CD14-positive monocyte (primary cell): ENCODE measurements at regions not wholly inside any gene's neighbourhood (a gene's known extent, or its start where the extent isn't known, plus 50 kb on each side); places are given as distances from the start of the nearest gene placed in this dataset.

Experiments
- DNase-seq, 3 donors: peaks; one replicate each; pipeline ENCODE4 v3.0.0-alpha.2; 2011 to 2022
- H2AFZ ChIP-seq: 2 replicates; pipeline ENCODE4 v1.6.0; 2012; ENCODE audit warnings: mild to moderate bottlenecking, low read depth, low read length, inconsistent platforms; ENCODE audit not compliant: insufficient read depth, poor library complexity, severe bottlenecking
- H3K27ac ChIP-seq, 2 donors: 1 replicate in 1 of 2; 2 replicates in 1 of 2; pipeline ENCODE4 v1.5.1; 2012 to 2013; ENCODE audit warnings: low read length in 2 of 2, control low read depth in 1 of 2, inconsistent platforms in 1 of 2, low read depth in 1 of 2, mild to moderate bottlenecking in 1 of 2
- H3K27me3 ChIP-seq, 2 donors: one replicate each; pipeline versions ENCODE4 v1.6.0 to v1.6.1; 2011 to 2013; ENCODE audit warnings: low read length in 2 of 2; ENCODE audit not compliant: control insufficient read depth in 2 of 2, insufficient read depth in 2 of 2
- H3K36me3 ChIP-seq, 2 donors: replicated peaks in 1 of 2; 1 replicate in 1 of 2; 2 replicates in 1 of 2; pipeline versions ENCODE4 v1.5.1 to v1.6.1; 2012 to 2013; ENCODE audit warnings: low read length in 2 of 2, control low read depth in 1 of 2, inconsistent platforms in 1 of 2, mild to moderate bottlenecking in 1 of 2; ENCODE audit not compliant: insufficient read depth in 2 of 2, control insufficient read depth in 1 of 2
- H3K4me1 ChIP-seq, 2 donors: 1 replicate in 1 of 2; 2 replicates in 1 of 2; pipeline versions ENCODE4 v1.5.1 to v1.6.1; 2012 to 2013; ENCODE audit warnings: low read length in 2 of 2, control low read depth in 1 of 2, inconsistent platforms in 1 of 2, mild to moderate bottlenecking in 1 of 2, moderate library complexity in 1 of 2; ENCODE audit not compliant: insufficient read depth in 2 of 2, control insufficient read depth in 1 of 2
- H3K4me2 ChIP-seq: replicated peaks from 2 replicates; pipeline ENCODE3; 2012; ENCODE audit warnings: low read length, moderate library complexity, mild to moderate bottlenecking; ENCODE audit not compliant: poor library complexity, severe bottlenecking; ENCODE audit errors: extremely low read depth
- H3K4me3 ChIP-seq, 3 experiments: fragments of 200-600 bp in 1 of 3; sonication (generic) in 1 of 3; replicated peaks in 1 of 3; 1 replicate in 2 of 3; 2 replicates in 1 of 3; pipeline ENCODE4 v1.5.1; 2011 to 2013; ENCODE audit warnings: low read length in 3 of 3, mild to moderate bottlenecking in 3 of 3, control low read depth in 2 of 3, low read depth in 2 of 3, inconsistent platforms in 1 of 3, moderate library complexity in 1 of 3
- H3K79me2 ChIP-seq: 2 replicates; pipeline ENCODE4 v1.6.0; 2012; ENCODE audit warnings: mild to moderate bottlenecking, control low read depth, inconsistent platforms, low read length, moderate library complexity; ENCODE audit not compliant: insufficient read depth
- H3K9ac ChIP-seq: 2 replicates; pipeline ENCODE4 v1.6.0; 2017; ENCODE audit warnings: low read length, mild to moderate bottlenecking; ENCODE audit not compliant: insufficient read depth, poor library complexity, severe bottlenecking
- H3K9me3 ChIP-seq, 2 donors: replicated peaks in 1 of 2; 1 replicate in 1 of 2; 2 replicates in 1 of 2; pipeline versions ENCODE4 v1.5.1 to v1.6.1; 2012 to 2013; ENCODE audit warnings: low read length in 2 of 2, control low read depth in 1 of 2; ENCODE audit not compliant: control insufficient read depth in 1 of 2, insufficient read depth in 1 of 2
- H4K20me1 ChIP-seq: 2 replicates; pipeline ENCODE4 v1.6.0; 2012; ENCODE audit warnings: mild to moderate bottlenecking, low read length, control low read depth, moderate library complexity; ENCODE audit not compliant: insufficient read depth
- H3K27ac Mint-ChIP-seq, 7 donors: one replicate each; pipeline ENCODE4 v1.8.0; 2020; ENCODE audit warnings: mild to moderate bottlenecking in 7 of 7, mixed read lengths in 7 of 7, moderate library complexity in 6 of 7, inconsistent platforms in 2 of 7
- H3K27me3 Mint-ChIP-seq, 3 donors: one replicate each; pipeline ENCODE4 v1.8.0; 2021 to 2022; ENCODE audit warnings: low read depth in 3 of 3, mild to moderate bottlenecking in 3 of 3, mixed read lengths in 3 of 3, moderate library complexity in 3 of 3, inconsistent platforms in 1 of 3
- H3K36me3 Mint-ChIP-seq, 2 donors: one replicate each; pipeline ENCODE4 v1.8.0; 2020; ENCODE audit warnings: mixed read lengths in 2 of 2, inconsistent platforms in 1 of 2, mild to moderate bottlenecking in 1 of 2
- H3K4me1 Mint-ChIP-seq: one replicate; pipeline ENCODE4 v1.8.0; 2020; ENCODE audit warnings: mild to moderate bottlenecking, mixed read lengths
- H3K4me3 Mint-ChIP-seq, 2 donors: one replicate each; pipeline ENCODE4 v1.8.0; 2020; ENCODE audit warnings: mild to moderate bottlenecking in 2 of 2, mixed read lengths in 2 of 2, moderate library complexity in 1 of 2
- H3K9me3 Mint-ChIP-seq, 7 donors: one replicate each; pipeline ENCODE4 v1.8.0; 2020 to 2022; ENCODE audit warnings: mixed read lengths in 7 of 7, mild to moderate bottlenecking in 6 of 7, moderate library complexity in 6 of 7, inconsistent platforms in 2 of 7
- WGBS: methylation state at CpG from one replicate; pipeline ENCODE4 v1.1.5; 2013; ENCODE audit warnings: missing lambda C conversion rate; ENCODE audit not compliant: insufficient coverage; 5-methylcytosine and 5-hydroxymethylcytosine counted together
- intact Hi-C, 2 donors: fragments of 100-400 bp; cut with micrococcal nuclease; formaldehyde crosslinking; loops; one replicate each; pipeline versions ENCODE4 v1.15.0 to v1.15.1; 2023
- TF ChIP-seq, protein P1 (sequence below): fragments of 200-600 bp; IDR thresholded peaks from one replicate; pipeline ENCODE4 v1.8.0; 2022; ENCODE audit warnings: antibody characterized with exemption, mild to moderate bottlenecking

DNA sequence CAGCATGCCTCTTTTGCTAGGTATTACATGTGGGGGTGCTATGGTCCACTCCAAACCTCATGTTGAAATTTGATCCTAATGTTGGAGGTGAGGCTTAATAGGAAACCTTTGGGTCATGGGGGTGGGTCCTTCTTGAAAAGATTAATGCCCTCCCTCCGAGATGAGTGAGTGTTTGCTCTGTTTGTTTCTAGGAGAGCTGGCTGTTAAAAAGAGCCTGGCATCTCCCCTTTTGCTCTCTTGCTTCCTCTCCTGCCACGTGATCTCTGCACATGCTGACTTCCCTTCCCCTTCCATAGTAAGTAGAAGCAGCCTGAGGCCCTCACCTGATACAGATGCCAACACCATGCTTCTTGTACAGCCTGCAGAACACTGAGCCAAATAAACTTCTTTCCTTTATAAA, 104.5 kb downstream of the FAT3 start:
- Mint-ChIP-seq H3K36me3 (no peaks in the 10 kb centered on the region), H3K4me1 (no peaks in the 10 kb centered on the region)
- 40% methylated on average over 1 of the region's 2 CpGs for WGBS

DNA sequence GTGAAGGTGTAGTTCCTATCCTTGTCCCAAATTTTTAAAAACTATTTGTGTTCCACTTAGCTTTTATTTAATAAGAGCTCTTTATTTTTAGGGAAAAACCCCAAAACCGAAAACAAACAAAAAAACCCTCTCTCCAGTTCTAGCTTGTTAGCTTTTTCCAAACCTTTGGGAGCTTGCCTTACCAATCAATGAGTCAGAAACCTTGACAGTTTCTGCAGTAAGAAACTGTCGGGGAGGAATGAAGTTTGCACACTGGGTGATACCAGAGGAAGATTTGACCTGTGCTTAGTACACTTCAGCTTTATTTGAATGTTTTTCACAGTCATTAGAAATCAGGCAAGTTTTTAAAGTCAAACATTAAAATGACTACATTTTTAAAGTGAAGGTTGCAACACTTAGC, 105.0 kb downstream of the FAT3 start:
- no peaks in the 10 kb centered on the region for H3K27me3 Mint-ChIP-seq
- no peak overlapping the region for H3K27ac Mint-ChIP-seq
- H3K9ac ChIP-seq = no peak overlapping the region
- H3K79me2 ChIP-seq = no peaks in the 10 kb centered on the region
- no peak for DNase-seq
- H3K9me3 ChIP-seq = no peaks in the 10 kb centered on the region
- no peak overlapping the region for H2AFZ ChIP-seq
- intact Hi-C loops = no loop called here
- H3K36me3 ChIP-seq = no peaks in the 10 kb centered on the region
- H3K4me1 Mint-ChIP-seq = no peaks in the 10 kb centered on the region
- H3K9me3 Mint-ChIP-seq = peaks cover 0 to 6% (median 1%) of the 10 kb centered on the region in 7 donors
- H3K36me3 Mint-ChIP-seq = no peaks in the 10 kb centered on the region
- H3K4me2 ChIP-seq = no peak overlapping the region
- H4K20me1 ChIP-seq = no peaks in the 10 kb centered on the region
- TF ChIP-seq, protein P1, sequence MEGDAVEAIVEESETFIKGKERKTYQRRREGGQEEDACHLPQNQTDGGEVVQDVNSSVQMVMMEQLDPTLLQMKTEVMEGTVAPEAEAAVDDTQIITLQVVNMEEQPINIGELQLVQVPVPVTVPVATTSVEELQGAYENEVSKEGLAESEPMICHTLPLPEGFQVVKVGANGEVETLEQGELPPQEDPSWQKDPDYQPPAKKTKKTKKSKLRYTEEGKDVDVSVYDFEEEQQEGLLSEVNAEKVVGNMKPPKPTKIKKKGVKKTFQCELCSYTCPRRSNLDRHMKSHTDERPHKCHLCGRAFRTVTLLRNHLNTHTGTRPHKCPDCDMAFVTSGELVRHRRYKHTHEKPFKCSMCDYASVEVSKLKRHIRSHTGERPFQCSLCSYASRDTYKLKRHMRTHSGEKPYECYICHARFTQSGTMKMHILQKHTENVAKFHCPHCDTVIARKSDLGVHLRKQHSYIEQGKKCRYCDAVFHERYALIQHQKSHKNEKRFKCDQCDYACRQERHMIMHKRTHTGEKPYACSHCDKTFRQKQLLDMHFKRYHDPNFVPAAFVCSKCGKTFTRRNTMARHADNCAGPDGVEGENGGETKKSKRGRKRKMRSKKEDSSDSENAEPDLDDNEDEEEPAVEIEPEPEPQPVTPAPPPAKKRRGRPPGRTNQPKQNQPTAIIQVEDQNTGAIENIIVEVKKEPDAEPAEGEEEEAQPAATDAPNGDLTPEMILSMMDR = no peak
- no peak overlapping the region for H3K27ac ChIP-seq
- no peak overlapping the region for H3K4me3 Mint-ChIP-seq
- no peaks in the 10 kb centered on the region for H3K27me3 ChIP-seq
- no peaks in the 10 kb centered on the region for H3K4me1 ChIP-seq
- no peak overlapping the region for H3K4me3 ChIP-seq
- no CpG with 5 or more reads among the region's 2 CpGs for WGBS

More for the DNA sequence above, 104.5 kb downstream of the FAT3 start:
- no peaks in the 10 kb centered on the region for H3K27me3 ChIP-seq
- H3K27ac Mint-ChIP-seq = no peak overlapping the region
- no peaks in the 10 kb centered on the region for H3K4me1 ChIP-seq
- peaks cover 0 to 5% (median 1%) of the 10 kb centered on the region in 7 donors for H3K9me3 Mint-ChIP-seq
- H3K36me3 ChIP-seq = no peaks in the 10 kb centered on the region
- TF ChIP-seq, protein P1 = no peak
- H3K27me3 Mint-ChIP-seq = no peaks in the 10 kb centered on the region
- H3K4me2 ChIP-seq = no peak overlapping the region
- no peak overlapping the region for H3K4me3 ChIP-seq
- H3K4me3 Mint-ChIP-seq = no peak overlapping the region
- H3K79me2 ChIP-seq = no peaks in the 10 kb centered on the region
- no peak overlapping the region for H3K9ac ChIP-seq
- no peak for DNase-seq
- H4K20me1 ChIP-seq = no peaks in the 10 kb centered on the region
- H3K27ac ChIP-seq = no peak overlapping the region
- no peak overlapping the region for H2AFZ ChIP-seq
- no peaks in the 10 kb centered on the region for H3K9me3 ChIP-seq
- intact Hi-C loops = no loop called here
